Right renal pelvis (tissue), 4 donors: ENCODE measurements at regions not wholly inside any gene's neighbourhood (a gene's known extent, or its start where the extent isn't known, plus 50 kb on each side); places are given as distances from the start of the nearest gene placed in this dataset.

ENCODE experiments used
- DNase-seq, 4 donors: peaks; one replicate each; pipeline ENCODE4 v3.0.0-alpha.2; 2013; ENCODE audit warnings: low read depth in 4 of 4, low spot score in 3 of 4, missing footprints in 1 of 4

- DNase-seq: no peak
Measured at GRCh38 chr6:138550346-138550767, 51.1 kb upstream of the NHSL1 start.

GRCh38 chr6:138554146-138554545 lies 54.9 kb upstream of the NHSL1 start:
- no peak for DNase-seq

GRCh38 chr6:138555421-138555988 lies 56.2 kb upstream of the NHSL1 start:
- no peak for DNase-seq

- DNase-seq: no peak
Measured at GRCh38 chr6:138557147-138557546, 57.9 kb upstream of the NHSL1 start.

- DNase-seq: no peak
Measured at GRCh38 chr6:138559143-138559542, 59.8 kb upstream of the NHSL1 start.

GRCh38 chr6:138560130-138560860 lies 61.0 kb upstream of the NHSL1 start:
- no peak for DNase-seq

GRCh38 chr6:138562691-138563090 lies 63.4 kb upstream of the NHSL1 start:
- DNase-seq: no peak

- no peak for DNase-seq
Measured at GRCh38 chr6:138563231-138563630, 63.9 kb upstream of the NHSL1 start.

GRCh38 chr6:138563650-138564049 lies 64.4 kb upstream of the NHSL1 start:
- DNase-seq: no peak

GRCh38 chr6:138564170-138564721 lies 65.0 kb upstream of the NHSL1 start:
- no peak for DNase-seq

- DNase-seq: no peak
Measured at GRCh38 chr6:138567052-138567451, 67.8 kb upstream of the NHSL1 start.

GRCh38 chr6:138568997-138569396 lies 69.7 kb upstream of the NHSL1 start:
- DNase-seq: no peak

GRCh38 chr6:138569554-138569953 lies 70.3 kb upstream of the NHSL1 start:
- DNase-seq: no peak

GRCh38 chr6:138569970-138570724 lies 70.9 kb upstream of the NHSL1 start:
- no peak for DNase-seq

- no peak for DNase-seq
Measured at GRCh38 chr6:138570725-138571029, 71.4 kb upstream of the NHSL1 start.

GRCh38 chr6:138571181-138571580 lies 71.9 kb upstream of the NHSL1 start:
- no peak for DNase-seq

GRCh38 chr6:138571585-138572166 lies 72.4 kb upstream of the NHSL1 start:
- no peak for DNase-seq

GRCh38 chr6:138572167-138572875 lies 73.0 kb upstream of the NHSL1 start:
- DNase-seq: peak in 3 of 4 donors; percentile 57 to 66 (median 64)

GRCh38 chr6:138572885-138573284 lies 73.6 kb upstream of the NHSL1 start:
- DNase-seq: no peak

- no peak for DNase-seq
Measured at GRCh38 chr6:138575257-138575656, 76.0 kb upstream of the NHSL1 start.

GRCh38 chr6:138576313-138576712 lies 77.0 kb upstream of the NHSL1 start:
- DNase-seq: no peak
